ENCODE measurements at regions not wholly inside any gene's neighbourhood (a gene's known extent, or its start where the extent isn't known, plus 50 kb on each side); places are given as distances from the start of the nearest gene placed in this dataset.
"Not testable (repeated sequence)": the region's sequence is repeated elsewhere in the genome, so short reads cannot be mapped to it uniquely, and the experiment has no call there.

GRCh38 chr2:242108797-242109500, 239.4 kb downstream of the RTP5 start:
- not testable (repeated sequence) for DNase-seq (ENCODE audit: low read depth)

- not testable (repeated sequence) for DNase-seq (ENCODE audit: low read depth)
These were observed 240.3 kb downstream of the RTP5 start for GRCh38 chr2:242109819-242110218.

- not testable (repeated sequence) for DNase-seq (ENCODE audit: low read depth)
These were observed 242.4 kb downstream of the RTP5 start for GRCh38 chr2:242111954-242112353.

GRCh38 chr2:242113492-242113891, 244.0 kb downstream of the RTP5 start:
- not testable (repeated sequence) for DNase-seq (ENCODE audit: low read depth)

GRCh38 chr2:242116676-242117075, 247.1 kb downstream of the RTP5 start:
- DNase-seq (ENCODE audit: low read depth): not testable (repeated sequence)

- DNase-seq (ENCODE audit: low read depth): not testable (repeated sequence)
These were observed 247.8 kb downstream of the RTP5 start for GRCh38 chr2:242117305-242117704.

GRCh38 chr2:242119682-242120081, 250.2 kb downstream of the RTP5 start:
- DNase-seq (ENCODE audit: low read depth): not testable (repeated sequence)

GRCh38 chr2:242130682-242131081, 261.2 kb downstream of the RTP5 start:
- not testable (repeated sequence) for DNase-seq (ENCODE audit: low read depth)

- not testable (repeated sequence) for DNase-seq (ENCODE audit: low read depth)
These were observed 290.4 kb downstream of the RTP5 start for GRCh38 chr2:242159921-242160320.

- not testable (repeated sequence) for DNase-seq (ENCODE audit: low read depth)
These were observed 295.6 kb downstream of the RTP5 start for GRCh38 chr2:242165115-242165514.

- DNase-seq (ENCODE audit: low read depth): not testable (repeated sequence)
These were observed 301.8 kb downstream of the RTP5 start for GRCh38 chr2:242171290-242171689.
